22Rv1 (cell line): ENCODE measurements at regions not wholly inside any gene's neighbourhood (a gene's known extent, or its start where the extent isn't known, plus 50 kb on each side); places are given as distances from the start of the nearest gene placed in this dataset.

Source experiments
- H3K27ac ChIP-seq: fragments of 450-650 bp; 2 replicates; pipeline ENCODE4 v1.5.1; 2017
- ZFX ChIP-seq: fragments of 450-650 bp; IDR thresholded peaks from 2 replicates; pipeline ENCODE4 v1.6.1; 2017; ENCODE audit warnings: antibody characterized with exemption, borderline replicate concordance
- TF ChIP-seq, protein P1 (sequence below): fragments of 450-650 bp; IDR thresholded peaks from 2 replicates; pipeline ENCODE4 v1.5.1; 2017; ENCODE audit warnings: mild to moderate bottlenecking

DNA sequence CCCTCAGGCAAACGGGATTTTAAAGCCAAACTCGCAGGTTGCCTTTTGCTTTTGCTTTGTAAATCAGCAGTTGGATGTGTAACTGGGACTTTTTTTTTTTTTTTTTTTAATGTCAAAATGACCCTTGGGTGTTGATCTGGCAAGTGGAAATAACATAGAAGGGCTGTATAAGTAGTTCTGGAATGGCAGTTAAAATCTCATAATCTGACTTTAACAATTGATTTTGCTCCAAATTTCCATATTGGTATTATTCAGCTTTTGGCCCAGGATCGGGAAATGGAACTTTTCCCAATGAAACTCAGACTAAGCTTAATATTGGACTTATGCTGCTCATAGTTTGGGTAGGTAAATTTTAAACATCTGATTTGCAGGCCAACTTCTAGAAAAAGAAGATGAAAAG lies 346.8 kb upstream of the NUDT12 start:
- no peak for TF ChIP-seq ZFX
- TF ChIP-seq, protein P1, sequence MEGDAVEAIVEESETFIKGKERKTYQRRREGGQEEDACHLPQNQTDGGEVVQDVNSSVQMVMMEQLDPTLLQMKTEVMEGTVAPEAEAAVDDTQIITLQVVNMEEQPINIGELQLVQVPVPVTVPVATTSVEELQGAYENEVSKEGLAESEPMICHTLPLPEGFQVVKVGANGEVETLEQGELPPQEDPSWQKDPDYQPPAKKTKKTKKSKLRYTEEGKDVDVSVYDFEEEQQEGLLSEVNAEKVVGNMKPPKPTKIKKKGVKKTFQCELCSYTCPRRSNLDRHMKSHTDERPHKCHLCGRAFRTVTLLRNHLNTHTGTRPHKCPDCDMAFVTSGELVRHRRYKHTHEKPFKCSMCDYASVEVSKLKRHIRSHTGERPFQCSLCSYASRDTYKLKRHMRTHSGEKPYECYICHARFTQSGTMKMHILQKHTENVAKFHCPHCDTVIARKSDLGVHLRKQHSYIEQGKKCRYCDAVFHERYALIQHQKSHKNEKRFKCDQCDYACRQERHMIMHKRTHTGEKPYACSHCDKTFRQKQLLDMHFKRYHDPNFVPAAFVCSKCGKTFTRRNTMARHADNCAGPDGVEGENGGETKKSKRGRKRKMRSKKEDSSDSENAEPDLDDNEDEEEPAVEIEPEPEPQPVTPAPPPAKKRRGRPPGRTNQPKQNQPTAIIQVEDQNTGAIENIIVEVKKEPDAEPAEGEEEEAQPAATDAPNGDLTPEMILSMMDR, result no peak
- no peak overlapping the region for H3K27ac ChIP-seq

DNA sequence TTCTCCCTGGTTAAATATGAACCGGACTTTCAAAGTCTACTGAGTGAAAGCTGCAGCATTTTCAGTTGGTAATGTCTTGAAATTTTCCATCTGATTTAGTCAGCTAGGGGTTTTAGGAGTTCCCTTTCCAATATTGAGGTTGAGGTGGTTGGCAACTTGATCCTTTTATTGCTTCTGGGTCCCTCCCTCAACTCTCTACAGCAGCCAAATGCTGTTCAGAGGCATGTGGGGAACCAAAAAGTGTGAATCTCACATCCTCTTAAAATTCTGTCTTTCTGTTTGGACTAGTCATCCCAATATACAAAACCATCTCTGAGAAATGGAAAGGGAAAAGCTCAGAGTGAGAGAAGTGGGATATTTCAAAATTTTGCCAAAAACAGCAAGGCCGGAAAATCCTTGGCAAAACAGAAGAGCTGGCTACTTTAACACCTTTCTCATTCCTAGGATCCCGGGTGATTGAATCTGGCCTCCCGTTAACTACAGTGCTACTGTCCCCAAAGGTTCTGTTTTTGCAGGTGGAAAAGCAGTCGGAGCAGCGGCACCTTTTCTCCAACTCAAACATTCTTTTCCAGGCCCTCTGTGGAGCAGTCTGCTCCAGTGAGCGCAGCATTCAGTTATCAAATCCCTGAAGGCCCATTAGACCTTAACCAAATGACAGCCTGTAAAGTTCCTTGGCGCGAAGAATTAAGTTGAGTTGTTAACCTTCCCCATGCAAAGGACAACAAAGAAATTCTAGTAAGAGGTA lies 345.9 kb upstream of the NUDT12 start:
- H3K27ac ChIP-seq, result no peak overlapping the region
- TF ChIP-seq, protein P1, result no peak
- no peak for TF ChIP-seq ZFX

DNA sequence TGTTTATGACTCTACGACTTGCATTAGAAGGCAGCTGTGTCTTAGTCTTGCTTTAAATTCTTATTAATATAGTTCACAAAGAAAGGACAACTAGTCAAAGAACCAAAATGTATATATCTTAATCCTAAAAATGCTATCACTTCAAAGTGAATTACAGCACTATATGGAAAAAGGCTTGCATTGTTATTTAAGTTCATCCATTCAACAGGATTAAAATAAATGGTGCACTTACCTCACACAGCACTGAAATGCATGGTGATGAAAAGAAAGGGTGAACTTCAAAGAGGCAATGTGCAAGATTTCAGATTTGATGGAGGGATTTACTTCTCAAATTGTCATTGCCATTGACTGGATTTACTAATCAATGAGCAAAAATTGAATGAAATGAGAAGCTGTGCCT lies 344.4 kb upstream of the NUDT12 start:
- TF ChIP-seq ZFX, result no peak
- no peak overlapping the region for H3K27ac ChIP-seq

DNA sequence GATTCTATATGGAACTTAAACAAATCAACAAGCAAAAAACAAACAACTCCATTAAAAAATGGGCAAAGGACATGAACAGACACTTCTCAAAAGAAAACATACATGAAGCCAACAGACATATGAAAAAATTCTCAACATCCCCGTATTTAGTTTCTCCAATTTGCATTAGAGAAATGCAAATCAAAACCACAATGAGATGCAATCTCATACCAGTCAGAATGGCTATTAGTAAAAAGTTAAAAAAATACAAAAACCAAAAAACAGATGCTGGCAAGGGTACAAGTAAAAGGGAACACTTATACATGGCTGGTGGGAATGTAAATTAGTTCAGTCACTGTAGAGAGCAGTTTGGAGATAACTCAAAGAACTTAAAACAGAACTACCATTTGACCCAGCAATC lies 342.1 kb upstream of the NUDT12 start:
- TF ChIP-seq, protein P1, result no peak
- no peak for TF ChIP-seq ZFX

DNA sequence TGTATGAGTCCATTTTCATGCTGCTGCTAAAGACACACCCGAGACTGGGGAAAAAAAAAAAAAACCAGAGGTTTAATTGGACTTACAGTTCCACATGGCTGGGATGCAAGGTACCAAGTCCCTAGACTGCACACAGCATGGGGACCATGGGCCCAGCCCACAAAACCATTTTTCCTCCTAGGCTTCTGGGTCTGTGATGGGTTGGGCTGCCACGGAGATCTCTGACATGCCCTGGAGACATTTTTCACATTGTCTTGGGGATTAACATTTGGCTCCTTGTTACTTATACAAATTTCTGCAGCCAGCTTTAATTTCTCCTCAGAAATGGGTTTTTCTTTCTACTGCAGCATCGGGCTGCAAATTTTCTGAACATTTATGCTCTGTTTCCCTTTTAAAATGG lies 340.3 kb upstream of the NUDT12 start:
- no peak overlapping the region for H3K27ac ChIP-seq
- no peak for TF ChIP-seq ZFX
- TF ChIP-seq, protein P1, result no peak

More for the DNA sequence above, 342.1 kb upstream of the NUDT12 start:
- H3K27ac ChIP-seq, result no peak overlapping the region

DNA sequence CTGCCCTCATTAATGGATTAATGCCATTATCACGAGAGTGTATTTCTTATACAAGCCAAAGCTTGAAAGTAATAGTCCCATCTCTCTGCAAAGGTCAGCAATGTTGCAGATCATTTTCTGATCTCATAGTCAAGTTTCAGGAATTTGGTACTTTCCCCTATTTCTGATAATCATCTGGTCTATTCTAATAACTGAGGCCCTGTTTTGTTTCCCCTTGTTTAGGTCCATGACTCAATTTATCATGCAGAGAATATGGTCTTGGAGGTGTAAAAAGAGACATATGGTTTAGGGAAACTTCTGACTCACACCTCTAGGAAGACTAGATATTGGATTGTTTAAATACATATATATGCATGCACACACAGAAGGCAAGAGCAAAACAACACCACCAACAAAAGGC lies 339.3 kb upstream of the NUDT12 start:
- H3K27ac ChIP-seq, result no peak overlapping the region
- TF ChIP-seq, protein P1, result no peak
- TF ChIP-seq ZFX, result no peak

DNA sequence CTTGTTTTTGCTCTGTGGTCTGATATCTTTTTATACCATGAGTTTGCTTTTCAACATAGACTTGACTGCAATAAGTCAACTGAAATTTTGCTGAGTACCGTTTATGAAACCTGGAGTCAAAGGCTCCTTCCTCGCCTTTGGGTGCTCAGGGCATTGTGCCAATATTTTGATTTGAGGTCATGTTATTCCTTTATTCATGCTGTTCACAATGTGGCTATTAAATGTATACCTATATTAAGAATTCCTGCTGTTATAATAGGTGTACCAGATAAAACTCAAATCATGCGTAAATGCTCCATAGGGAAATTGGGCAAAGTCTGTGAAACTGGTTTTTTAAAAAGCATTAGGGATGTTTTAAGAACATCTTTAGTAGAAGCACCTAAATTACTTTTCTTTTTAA lies 334.0 kb upstream of the NUDT12 start:
- no peak overlapping the region for H3K27ac ChIP-seq
- TF ChIP-seq, protein P1, result no peak
- no peak for TF ChIP-seq ZFX

DNA sequence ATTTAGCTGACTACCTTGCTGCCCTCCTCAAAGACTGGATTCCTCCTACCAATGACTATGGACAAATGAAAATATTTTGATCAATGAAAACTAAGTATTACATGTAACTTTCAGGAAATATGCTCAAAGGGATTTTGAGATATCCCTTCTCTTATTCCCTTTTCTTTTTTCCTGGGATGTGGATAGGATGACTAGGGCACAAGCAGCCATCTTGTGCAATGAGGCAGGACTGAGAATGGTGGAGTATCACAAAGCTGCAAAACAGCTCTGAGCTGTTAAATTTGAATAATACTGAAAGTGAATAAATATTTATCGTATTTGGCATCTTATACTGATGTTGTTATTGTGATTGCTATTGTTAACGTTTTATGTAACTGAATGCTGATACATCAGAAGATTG lies 333.1 kb upstream of the NUDT12 start:
- TF ChIP-seq, protein P1, result no peak
- no peak for TF ChIP-seq ZFX
- H3K27ac ChIP-seq, result no peak overlapping the region
